ENCODE measurements at regions not wholly inside any gene's neighbourhood (a gene's known extent, or its start where the extent isn't known, plus 50 kb on each side); places are given as distances from the start of the nearest gene placed in this dataset.

DNA sequence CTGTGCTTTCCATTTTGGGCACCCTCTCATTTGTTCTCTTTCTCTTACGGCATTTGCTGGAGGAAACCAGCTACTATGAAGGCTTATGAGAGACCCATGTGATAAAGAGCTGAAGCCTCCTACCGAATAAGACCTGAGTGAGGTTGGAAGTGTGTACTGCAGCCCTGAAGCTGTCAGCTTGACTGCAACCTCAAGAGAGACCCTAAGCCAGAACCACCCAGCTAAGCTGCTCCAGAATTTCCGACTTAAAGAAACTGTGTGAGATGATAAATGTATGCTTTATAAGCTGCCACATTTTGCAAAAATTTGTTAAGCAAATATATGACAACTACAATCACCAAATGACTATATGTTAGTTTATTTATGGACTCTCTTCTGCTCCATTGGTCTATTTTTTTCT lies 151.7 kb upstream of the PTPRD start:
- TF ChIP-seq CTCF (IDR thresholded peaks at IDR 0.05) (no peak), EZH2 (IDR thresholded peaks at IDR 0.05; ENCODE audit: borderline replicate concordance, insufficient read depth, low read depth, low read length, poor library complexity, severe bottlenecking) (no peak)

Data from B cell (primary cell).